Liver (tissue), 8 donors: ENCODE measurements at regions not wholly inside any gene's neighbourhood (a gene's known extent, or its start where the extent isn't known, plus 50 kb on each side); places are given as distances from the start of the nearest gene placed in this dataset.

Source experiments
- DNase-seq: peaks from one replicate; pipeline ENCODE4 v3.0.0-alpha.2; 2017; ENCODE audit warnings: low spot score
- H3K27ac ChIP-seq, 2 donors: one replicate each; pipeline ENCODE4 v1.7.0; 2013; ENCODE audit warnings: inconsistent platforms in 2 of 2, low read length in 2 of 2, control low read depth in 1 of 2, low read depth in 1 of 2, mild to moderate bottlenecking in 1 of 2
- H3K27me3 ChIP-seq, 4 donors: one replicate each; pipeline versions ENCODE4 v1.6.1 to v1.7.0; 2013; ENCODE audit warnings: low read length in 3 of 4, inconsistent platforms in 1 of 4, mild to moderate bottlenecking in 1 of 4, moderate library complexity in 1 of 4; ENCODE audit not compliant: control insufficient read depth in 4 of 4, insufficient read depth in 4 of 4
- H3K36me3 ChIP-seq, 4 donors: one replicate each; pipeline versions ENCODE4 v1.6.1 to v1.7.0; 2013; ENCODE audit warnings: low read length in 3 of 4, mild to moderate bottlenecking in 3 of 4, low read depth in 1 of 4, moderate library complexity in 1 of 4; ENCODE audit not compliant: control insufficient read depth in 4 of 4, insufficient read depth in 3 of 4
- H3K4me1 ChIP-seq, 4 donors: one replicate each; pipeline versions ENCODE4 v1.6.1 to v1.7.0; 2013; ENCODE audit warnings: low read length in 3 of 4, mild to moderate bottlenecking in 3 of 4, moderate library complexity in 1 of 4; ENCODE audit not compliant: control insufficient read depth in 4 of 4, insufficient read depth in 4 of 4
- H3K4me3 ChIP-seq, 3 donors: one replicate each; pipeline versions ENCODE4 v1.6.1 to v1.7.0; 2013; ENCODE audit warnings: low read length in 3 of 3, control low read depth in 1 of 3, low read depth in 1 of 3, mild to moderate bottlenecking in 1 of 3
- H3K9ac ChIP-seq, 2 donors: one replicate each; pipeline ENCODE4 v1.7.0; 2013; ENCODE audit warnings: low read length in 2 of 2, mild to moderate bottlenecking in 2 of 2, moderate library complexity in 2 of 2, control low read depth in 1 of 2, low read depth in 1 of 2
- H3K9me3 ChIP-seq, 4 donors: one replicate each; pipeline versions ENCODE4 v1.6.1 to v1.7.0; 2013; ENCODE audit warnings: low read length in 3 of 4; ENCODE audit not compliant: control insufficient read depth in 4 of 4
- EGR1 ChIP-seq, 2 donors: IDR thresholded peaks; 2 replicates each; pipeline ENCODE4 v1.6.1; 2016 to 2018; ENCODE audit warnings: antibody characterized with exemption in 2 of 2, low read depth in 2 of 2
- FOXA1 ChIP-seq: IDR thresholded peaks from 2 replicates; pipeline ENCODE4 v1.6.1; 2016; ENCODE audit warnings: antibody characterized with exemption
- FOXA2 ChIP-seq: IDR thresholded peaks from 2 replicates; pipeline ENCODE4 v1.6.1; 2016; ENCODE audit warnings: antibody characterized with exemption
- GABPA ChIP-seq, 2 donors: IDR thresholded peaks in 1 of 2; conservative IDR thresholded peaks in 1 of 2; 2 replicates each; pipeline ENCODE4 v1.6.1; 2016; ENCODE audit warnings: antibody characterized with exemption in 2 of 2, mild to moderate bottlenecking in 1 of 2, moderate library complexity in 1 of 2
- HNF4G ChIP-seq: IDR thresholded peaks from 2 replicates; pipeline ENCODE4 v1.6.1; 2016; ENCODE audit warnings: antibody characterized with exemption
- JUND ChIP-seq, 2 donors: IDR thresholded peaks; 2 replicates each; pipeline ENCODE4 v1.6.1; 2016; ENCODE audit warnings: antibody characterized with exemption in 2 of 2
- NR2F2 ChIP-seq: IDR thresholded peaks from 2 replicates; pipeline ENCODE4 v1.6.1; 2016; ENCODE audit warnings: antibody characterized with exemption
- RAD21 ChIP-seq, 2 donors: IDR thresholded peaks; 2 replicates each; pipeline ENCODE4 v1.6.1; 2016; ENCODE audit warnings: antibody characterized with exemption in 2 of 2, mild to moderate bottlenecking in 2 of 2
- RXRA ChIP-seq, 2 donors: IDR thresholded peaks; 2 replicates each; pipeline ENCODE4 v1.6.1; 2017 to 2018; ENCODE audit warnings: antibody characterized with exemption in 2 of 2, mild to moderate bottlenecking in 1 of 2
- TAF1 ChIP-seq: conservative IDR thresholded peaks from 2 replicates; pipeline ENCODE4 v1.6.1; 2016; ENCODE audit warnings: antibody characterized with exemption, mild to moderate bottlenecking
- YY1 ChIP-seq: IDR thresholded peaks from 2 replicates; pipeline ENCODE4 v1.6.1; 2016; ENCODE audit warnings: antibody characterized with exemption, mild to moderate bottlenecking
- WGBS: extraction: QIAGEN DNeasy Blood & Tissue Kit; methylation state at CpG from one replicate; pipeline ENCODE4 v1.1.7; 2013; 5-methylcytosine and 5-hydroxymethylcytosine counted together
- TF ChIP-seq, protein P1 (sequence below): IDR thresholded peaks from 2 replicates; pipeline ENCODE4 v1.6.1; 2016; ENCODE audit warnings: antibody characterized with exemption
- TF ChIP-seq, protein P2 (sequence below): fragments of 150-350 bp; IDR thresholded peaks from 2 replicates; pipeline ENCODE4 v1.5.1; 2017; ENCODE audit warnings: improper control_type of control experiment, low read depth, low read length; ENCODE audit not compliant: missing input control
- TF ChIP-seq, protein P3 (sequence below): IDR thresholded peaks from 2 replicates; pipeline ENCODE4 v1.6.1; 2016; ENCODE audit warnings: antibody characterized with exemption, mild to moderate bottlenecking
- TF ChIP-seq, protein P4 (sequence below): IDR thresholded peaks from 2 replicates; pipeline ENCODE4 v1.6.1; 2016; ENCODE audit warnings: antibody characterized with exemption
- donor health status: healthy.
- donor health status: healthy.
- donor health status: healthy.
- donor health status: healthy.
- donor health status: healthy.

DNA sequence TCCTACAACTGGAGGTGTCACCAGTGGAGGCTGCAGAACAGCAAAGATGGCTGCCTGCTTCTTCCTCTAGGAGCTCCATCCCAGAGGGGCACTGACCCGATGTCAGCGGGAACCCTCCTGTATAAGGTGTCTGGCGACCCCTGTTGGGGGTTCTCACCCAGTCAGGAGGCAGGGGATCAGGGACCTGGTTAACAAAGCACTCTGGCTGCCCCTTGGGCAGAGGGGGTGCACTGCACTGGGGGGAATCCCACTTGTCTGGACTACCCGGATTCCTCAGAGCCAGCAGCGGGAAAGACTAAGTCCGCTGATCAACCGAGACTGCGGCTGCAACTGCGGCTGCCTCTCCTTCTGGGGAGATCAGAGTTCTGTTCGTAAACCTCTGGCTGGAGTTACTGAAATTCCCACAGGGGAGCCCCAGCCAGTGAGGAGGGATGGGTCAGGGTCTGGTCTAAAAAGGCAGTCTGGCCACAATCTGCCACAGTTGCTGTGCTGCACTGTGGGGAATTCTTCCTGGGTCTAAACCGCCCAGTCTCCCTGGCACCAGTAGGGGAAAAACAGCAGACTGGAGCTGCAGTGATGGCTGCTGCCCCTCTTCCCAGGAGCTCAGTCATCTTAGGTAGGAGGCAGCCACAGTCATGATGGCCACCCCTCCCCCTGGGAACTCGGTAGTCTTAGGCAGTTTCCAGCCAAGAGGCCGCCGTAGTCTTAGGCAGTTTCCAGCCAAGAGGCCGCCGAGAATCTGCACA lies 213.4 kb downstream of the CYB561 start:
- DNase-seq = no peak
- Histone ChIP-seq H3K9me3 (peaks cover 0 to 3% (median 0%) of the 10 kb centered on the region in 4 donors), H3K4me3 (no peak overlapping the region)

DNA sequence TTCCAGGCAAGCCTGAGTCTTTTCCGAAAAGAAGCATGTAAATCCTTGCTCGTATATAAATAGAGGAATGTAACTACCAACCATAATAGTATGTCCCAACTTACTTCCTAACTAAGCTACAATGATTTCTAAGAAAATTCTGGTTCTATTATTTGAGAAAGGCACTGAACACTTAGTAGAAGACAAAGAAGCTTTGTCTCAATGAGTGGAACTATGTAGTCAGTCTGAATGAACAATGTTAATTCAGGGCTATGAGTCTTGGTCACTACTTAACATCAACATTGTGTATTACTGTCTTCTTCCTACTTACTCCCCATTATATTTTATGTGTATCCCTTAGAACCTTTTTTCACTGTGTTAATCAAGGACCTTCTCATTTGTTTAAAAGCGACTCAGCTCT lies 206.0 kb downstream of the CYB561 start:
- H3K9ac ChIP-seq = no peak overlapping the region
- DNase-seq = no peak
- WGBS = 92% methylated on average over 3 of the region's 3 CpGs
- H3K4me1 ChIP-seq = no peaks in the 10 kb centered on the region
- no peaks in the 10 kb centered on the region for H3K9me3 ChIP-seq
- H3K27ac ChIP-seq = no peak overlapping the region
- no peaks in the 10 kb centered on the region for H3K27me3 ChIP-seq
- TF ChIP-seq RAD21 (IDR thresholded peaks at IDR 0.05) (no peak), GABPA (IDR thresholded peaks at IDR 0.05 in 1 of 2, conservative IDR thresholded peaks at IDR 0.05 in 1 of 2) (no peak)
- H3K36me3 ChIP-seq = peaks cover 0 to 3% (median 0%) of the 10 kb centered on the region in 4 donors
- H3K4me3 ChIP-seq = no peak overlapping the region

More for the DNA sequence above, 213.4 kb downstream of the CYB561 start:
- Histone ChIP-seq H3K27me3 (no peaks in the 10 kb centered on the region), H3K27ac (no peak overlapping the region), H3K36me3 (no peaks in the 10 kb centered on the region), H3K9ac (no peak overlapping the region), H3K4me1 (no peaks in the 10 kb centered on the region)
- TF ChIP-seq, protein P1, sequence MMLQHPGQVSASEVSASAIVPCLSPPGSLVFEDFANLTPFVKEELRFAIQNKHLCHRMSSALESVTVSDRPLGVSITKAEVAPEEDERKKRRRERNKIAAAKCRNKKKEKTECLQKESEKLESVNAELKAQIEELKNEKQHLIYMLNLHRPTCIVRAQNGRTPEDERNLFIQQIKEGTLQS = no peak
- TF ChIP-seq, protein P2, sequence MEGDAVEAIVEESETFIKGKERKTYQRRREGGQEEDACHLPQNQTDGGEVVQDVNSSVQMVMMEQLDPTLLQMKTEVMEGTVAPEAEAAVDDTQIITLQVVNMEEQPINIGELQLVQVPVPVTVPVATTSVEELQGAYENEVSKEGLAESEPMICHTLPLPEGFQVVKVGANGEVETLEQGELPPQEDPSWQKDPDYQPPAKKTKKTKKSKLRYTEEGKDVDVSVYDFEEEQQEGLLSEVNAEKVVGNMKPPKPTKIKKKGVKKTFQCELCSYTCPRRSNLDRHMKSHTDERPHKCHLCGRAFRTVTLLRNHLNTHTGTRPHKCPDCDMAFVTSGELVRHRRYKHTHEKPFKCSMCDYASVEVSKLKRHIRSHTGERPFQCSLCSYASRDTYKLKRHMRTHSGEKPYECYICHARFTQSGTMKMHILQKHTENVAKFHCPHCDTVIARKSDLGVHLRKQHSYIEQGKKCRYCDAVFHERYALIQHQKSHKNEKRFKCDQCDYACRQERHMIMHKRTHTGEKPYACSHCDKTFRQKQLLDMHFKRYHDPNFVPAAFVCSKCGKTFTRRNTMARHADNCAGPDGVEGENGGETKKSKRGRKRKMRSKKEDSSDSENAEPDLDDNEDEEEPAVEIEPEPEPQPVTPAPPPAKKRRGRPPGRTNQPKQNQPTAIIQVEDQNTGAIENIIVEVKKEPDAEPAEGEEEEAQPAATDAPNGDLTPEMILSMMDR = no peak
- TF ChIP-seq RAD21 (IDR thresholded peaks at IDR 0.05) = no peak
- TF ChIP-seq HNF4G = no peak
- TF ChIP-seq JUND (IDR thresholded peaks at IDR 0.05) = no peak
- TF ChIP-seq, protein P3, sequence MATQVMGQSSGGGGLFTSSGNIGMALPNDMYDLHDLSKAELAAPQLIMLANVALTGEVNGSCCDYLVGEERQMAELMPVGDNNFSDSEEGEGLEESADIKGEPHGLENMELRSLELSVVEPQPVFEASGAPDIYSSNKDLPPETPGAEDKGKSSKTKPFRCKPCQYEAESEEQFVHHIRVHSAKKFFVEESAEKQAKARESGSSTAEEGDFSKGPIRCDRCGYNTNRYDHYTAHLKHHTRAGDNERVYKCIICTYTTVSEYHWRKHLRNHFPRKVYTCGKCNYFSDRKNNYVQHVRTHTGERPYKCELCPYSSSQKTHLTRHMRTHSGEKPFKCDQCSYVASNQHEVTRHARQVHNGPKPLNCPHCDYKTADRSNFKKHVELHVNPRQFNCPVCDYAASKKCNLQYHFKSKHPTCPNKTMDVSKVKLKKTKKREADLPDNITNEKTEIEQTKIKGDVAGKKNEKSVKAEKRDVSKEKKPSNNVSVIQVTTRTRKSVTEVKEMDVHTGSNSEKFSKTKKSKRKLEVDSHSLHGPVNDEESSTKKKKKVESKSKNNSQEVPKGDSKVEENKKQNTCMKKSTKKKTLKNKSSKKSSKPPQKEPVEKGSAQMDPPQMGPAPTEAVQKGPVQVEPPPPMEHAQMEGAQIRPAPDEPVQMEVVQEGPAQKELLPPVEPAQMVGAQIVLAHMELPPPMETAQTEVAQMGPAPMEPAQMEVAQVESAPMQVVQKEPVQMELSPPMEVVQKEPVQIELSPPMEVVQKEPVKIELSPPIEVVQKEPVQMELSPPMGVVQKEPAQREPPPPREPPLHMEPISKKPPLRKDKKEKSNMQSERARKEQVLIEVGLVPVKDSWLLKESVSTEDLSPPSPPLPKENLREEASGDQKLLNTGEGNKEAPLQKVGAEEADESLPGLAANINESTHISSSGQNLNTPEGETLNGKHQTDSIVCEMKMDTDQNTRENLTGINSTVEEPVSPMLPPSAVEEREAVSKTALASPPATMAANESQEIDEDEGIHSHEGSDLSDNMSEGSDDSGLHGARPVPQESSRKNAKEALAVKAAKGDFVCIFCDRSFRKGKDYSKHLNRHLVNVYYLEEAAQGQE = no peak
- TF ChIP-seq GABPA (IDR thresholded peaks at IDR 0.05 in 1 of 2, conservative IDR thresholded peaks at IDR 0.05 in 1 of 2) = no peak
- no peak for TF ChIP-seq NR2F2
- TF ChIP-seq FOXA2 = no peak
- no peak for TF ChIP-seq YY1
- no peak for TF ChIP-seq EGR1 (IDR thresholded peaks at IDR 0.05; ENCODE audit: low read depth in 2 of 2)
- WGBS = 96% methylated on average over 16 of the region's 16 CpGs

DNA sequence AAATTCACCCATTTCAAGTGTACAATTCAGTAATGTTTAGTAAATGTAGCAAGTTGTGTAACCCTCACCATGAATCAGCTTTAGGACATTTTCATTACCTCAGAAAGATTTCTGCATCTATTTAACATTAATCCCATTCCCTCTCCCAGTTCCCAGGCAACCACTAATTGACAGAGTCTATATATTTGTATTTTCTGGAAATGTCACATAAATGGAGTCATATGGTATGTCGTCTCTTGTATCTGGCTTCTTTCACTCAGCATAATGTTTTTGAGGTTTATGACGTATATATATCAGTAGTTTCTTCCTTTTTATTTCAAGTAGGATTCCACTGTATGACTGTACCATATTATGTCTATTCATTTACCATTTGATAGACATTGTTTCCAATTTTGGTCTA lies 199.8 kb downstream of the CYB561 start:
- Histone ChIP-seq H3K4me1 (no peaks in the 10 kb centered on the region), H3K36me3 (peaks cover 0 to 3% (median 0%) of the 10 kb centered on the region in 4 donors), H3K9me3 (no peaks in the 10 kb centered on the region), H3K27ac (no peak overlapping the region), H3K27me3 (no peaks in the 10 kb centered on the region), H3K9ac (no peak overlapping the region), H3K4me3 (no peak overlapping the region)
- DNase-seq = no peak
- no peak for TF ChIP-seq TAF1
- TF ChIP-seq RXRA (IDR thresholded peaks at IDR 0.05) = no peak
- no peak for TF ChIP-seq FOXA2
- TF ChIP-seq, protein P4, sequence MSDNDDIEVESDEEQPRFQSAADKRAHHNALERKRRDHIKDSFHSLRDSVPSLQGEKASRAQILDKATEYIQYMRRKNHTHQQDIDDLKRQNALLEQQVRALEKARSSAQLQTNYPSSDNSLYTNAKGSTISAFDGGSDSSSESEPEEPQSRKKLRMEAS = no peak
- no peak for TF ChIP-seq GABPA (IDR thresholded peaks at IDR 0.05 in 1 of 2, conservative IDR thresholded peaks at IDR 0.05 in 1 of 2)
- TF ChIP-seq, protein P2 = no peak
- no peak for TF ChIP-seq NR2F2
- TF ChIP-seq FOXA1 = no peak
- WGBS = 92% methylated on average over 2 of the region's 2 CpGs
